CD14-positive monocyte (primary cell): ENCODE measurements at regions not wholly inside any gene's neighbourhood (a gene's known extent, or its start where the extent isn't known, plus 50 kb on each side); places are given as distances from the start of the nearest gene placed in this dataset.

ENCODE experiments used
- DNase-seq, 3 donors: peaks; one replicate each; pipeline ENCODE4 v3.0.0-alpha.2; 2011 to 2022
- H2AFZ ChIP-seq: 2 replicates; pipeline ENCODE4 v1.6.0; 2012; ENCODE audit warnings: mild to moderate bottlenecking, low read depth, low read length, inconsistent platforms; ENCODE audit not compliant: insufficient read depth, poor library complexity, severe bottlenecking
- H3K27ac ChIP-seq, 2 donors: 1 replicate in 1 of 2; 2 replicates in 1 of 2; pipeline ENCODE4 v1.5.1; 2012 to 2013; ENCODE audit warnings: low read length in 2 of 2, control low read depth in 1 of 2, inconsistent platforms in 1 of 2, low read depth in 1 of 2, mild to moderate bottlenecking in 1 of 2
- H3K27me3 ChIP-seq, 2 donors: one replicate each; pipeline versions ENCODE4 v1.6.0 to v1.6.1; 2011 to 2013; ENCODE audit warnings: low read length in 2 of 2; ENCODE audit not compliant: control insufficient read depth in 2 of 2, insufficient read depth in 2 of 2
- H3K36me3 ChIP-seq, 2 donors: replicated peaks in 1 of 2; 1 replicate in 1 of 2; 2 replicates in 1 of 2; pipeline versions ENCODE4 v1.5.1 to v1.6.1; 2012 to 2013; ENCODE audit warnings: low read length in 2 of 2, control low read depth in 1 of 2, inconsistent platforms in 1 of 2, mild to moderate bottlenecking in 1 of 2; ENCODE audit not compliant: insufficient read depth in 2 of 2, control insufficient read depth in 1 of 2
- H3K4me1 ChIP-seq, 2 donors: 1 replicate in 1 of 2; 2 replicates in 1 of 2; pipeline versions ENCODE4 v1.5.1 to v1.6.1; 2012 to 2013; ENCODE audit warnings: low read length in 2 of 2, control low read depth in 1 of 2, inconsistent platforms in 1 of 2, mild to moderate bottlenecking in 1 of 2, moderate library complexity in 1 of 2; ENCODE audit not compliant: insufficient read depth in 2 of 2, control insufficient read depth in 1 of 2
- H3K4me2 ChIP-seq: replicated peaks from 2 replicates; pipeline ENCODE3; 2012; ENCODE audit warnings: low read length, moderate library complexity, mild to moderate bottlenecking; ENCODE audit not compliant: poor library complexity, severe bottlenecking; ENCODE audit errors: extremely low read depth
- H3K4me3 ChIP-seq, 3 experiments: fragments of 200-600 bp in 1 of 3; sonication (generic) in 1 of 3; replicated peaks in 1 of 3; 1 replicate in 2 of 3; 2 replicates in 1 of 3; pipeline ENCODE4 v1.5.1; 2011 to 2013; ENCODE audit warnings: low read length in 3 of 3, mild to moderate bottlenecking in 3 of 3, control low read depth in 2 of 3, low read depth in 2 of 3, inconsistent platforms in 1 of 3, moderate library complexity in 1 of 3
- H3K79me2 ChIP-seq: 2 replicates; pipeline ENCODE4 v1.6.0; 2012; ENCODE audit warnings: mild to moderate bottlenecking, control low read depth, inconsistent platforms, low read length, moderate library complexity; ENCODE audit not compliant: insufficient read depth
- H3K9ac ChIP-seq: 2 replicates; pipeline ENCODE4 v1.6.0; 2017; ENCODE audit warnings: low read length, mild to moderate bottlenecking; ENCODE audit not compliant: insufficient read depth, poor library complexity, severe bottlenecking
- H3K9me3 ChIP-seq, 2 donors: replicated peaks in 1 of 2; 1 replicate in 1 of 2; 2 replicates in 1 of 2; pipeline versions ENCODE4 v1.5.1 to v1.6.1; 2012 to 2013; ENCODE audit warnings: low read length in 2 of 2, control low read depth in 1 of 2; ENCODE audit not compliant: control insufficient read depth in 1 of 2, insufficient read depth in 1 of 2
- H4K20me1 ChIP-seq: 2 replicates; pipeline ENCODE4 v1.6.0; 2012; ENCODE audit warnings: mild to moderate bottlenecking, low read length, control low read depth, moderate library complexity; ENCODE audit not compliant: insufficient read depth
- H3K27ac Mint-ChIP-seq, 7 donors: one replicate each; pipeline ENCODE4 v1.8.0; 2020; ENCODE audit warnings: mild to moderate bottlenecking in 7 of 7, mixed read lengths in 7 of 7, moderate library complexity in 6 of 7, inconsistent platforms in 2 of 7
- H3K27me3 Mint-ChIP-seq, 3 donors: one replicate each; pipeline ENCODE4 v1.8.0; 2021 to 2022; ENCODE audit warnings: low read depth in 3 of 3, mild to moderate bottlenecking in 3 of 3, mixed read lengths in 3 of 3, moderate library complexity in 3 of 3, inconsistent platforms in 1 of 3
- H3K36me3 Mint-ChIP-seq, 2 donors: one replicate each; pipeline ENCODE4 v1.8.0; 2020; ENCODE audit warnings: mixed read lengths in 2 of 2, inconsistent platforms in 1 of 2, mild to moderate bottlenecking in 1 of 2
- H3K4me1 Mint-ChIP-seq: one replicate; pipeline ENCODE4 v1.8.0; 2020; ENCODE audit warnings: mild to moderate bottlenecking, mixed read lengths
- H3K4me3 Mint-ChIP-seq, 2 donors: one replicate each; pipeline ENCODE4 v1.8.0; 2020; ENCODE audit warnings: mild to moderate bottlenecking in 2 of 2, mixed read lengths in 2 of 2, moderate library complexity in 1 of 2
- H3K9me3 Mint-ChIP-seq, 7 donors: one replicate each; pipeline ENCODE4 v1.8.0; 2020 to 2022; ENCODE audit warnings: mixed read lengths in 7 of 7, mild to moderate bottlenecking in 6 of 7, moderate library complexity in 6 of 7, inconsistent platforms in 2 of 7
- CTCF ChIP-seq: fragments of 200-600 bp; IDR thresholded peaks from one replicate; pipeline ENCODE4 v1.8.0; 2022; ENCODE audit warnings: antibody characterized with exemption, mild to moderate bottlenecking
- WGBS: methylation state at CpG from one replicate; pipeline ENCODE4 v1.1.5; 2013; ENCODE audit warnings: missing lambda C conversion rate; ENCODE audit not compliant: insufficient coverage; 5-methylcytosine and 5-hydroxymethylcytosine counted together
- intact Hi-C, 2 donors: fragments of 100-400 bp; cut with micrococcal nuclease; formaldehyde crosslinking; loops; one replicate each; pipeline versions ENCODE4 v1.15.0 to v1.15.1; 2023

- Histone ChIP-seq H3K4me1 (peaks cover 5 to 10% of the 10 kb centered on the region in 2 donors), H4K20me1 (no peaks in the 10 kb centered on the region), H3K36me3 (no peaks in the 10 kb centered on the region), H3K9me3 (no peaks in the 10 kb centered on the region), H3K79me2 (no peaks in the 10 kb centered on the region), H3K4me3 (no peak overlapping the region), H3K9ac (no peak overlapping the region), H3K27ac (no peak overlapping the region), H3K4me2 (no peak overlapping the region), H2AFZ (no peak overlapping the region), H3K27me3 (no peaks in the 10 kb centered on the region)
- Mint-ChIP-seq H3K27me3 (peaks cover 0 to 5% (median 3%) of the 10 kb centered on the region in 3 donors), H3K9me3 (no peaks in the 10 kb centered on the region), H3K27ac (no peak overlapping the region), H3K36me3 (no peaks in the 10 kb centered on the region), H3K4me3 (no peak overlapping the region), H3K4me1 (peaks cover 13% of the 10 kb centered on the region)
- no peak for DNase-seq
- TF ChIP-seq CTCF, result no peak
- intact Hi-C loops, result no loop called here
- 83% methylated on average over 3 of the region's 8 CpGs for WGBS
Measured at GRCh38 chr22:27581688-27582087, 219.9 kb downstream of the MN1 start.

GRCh38 chr22:27583856-27584255, 217.7 kb downstream of the MN1 start:
- H3K36me3 Mint-ChIP-seq, result no peaks in the 10 kb centered on the region
- 93% methylated on average over 5 of the region's 9 CpGs for WGBS
- Histone ChIP-seq H3K9me3 (no peaks in the 10 kb centered on the region), H3K79me2 (no peaks in the 10 kb centered on the region), H3K27me3 (no peaks in the 10 kb centered on the region), H4K20me1 (no peaks in the 10 kb centered on the region), H3K4me1 (peaks cover 5 to 10% of the 10 kb centered on the region in 2 donors), H2AFZ (no peak overlapping the region), H3K27ac (no peak overlapping the region), H3K4me2 (no peak overlapping the region), H3K4me3 (no peak overlapping the region), H3K9ac (no peak overlapping the region), H3K36me3 (no peaks in the 10 kb centered on the region)
- H3K4me1 Mint-ChIP-seq, result peaks cover 19% of the 10 kb centered on the region
- no peak overlapping the region for H3K27ac Mint-ChIP-seq
- peaks cover 0 to 5% (median 0%) of the 10 kb centered on the region in 3 donors for H3K27me3 Mint-ChIP-seq
- no peak for DNase-seq
- H3K4me3 Mint-ChIP-seq, result no peak overlapping the region
- intact Hi-C loops, result no loop called here
- peaks cover 0 to 3% (median 3%) of the 10 kb centered on the region in 7 donors for H3K9me3 Mint-ChIP-seq
- TF ChIP-seq CTCF, result no peak
